ENCODE measurements at regions not wholly inside any gene's neighbourhood (a gene's known extent, or its start where the extent isn't known, plus 50 kb on each side); places are given as distances from the start of the nearest gene placed in this dataset.

DNA sequence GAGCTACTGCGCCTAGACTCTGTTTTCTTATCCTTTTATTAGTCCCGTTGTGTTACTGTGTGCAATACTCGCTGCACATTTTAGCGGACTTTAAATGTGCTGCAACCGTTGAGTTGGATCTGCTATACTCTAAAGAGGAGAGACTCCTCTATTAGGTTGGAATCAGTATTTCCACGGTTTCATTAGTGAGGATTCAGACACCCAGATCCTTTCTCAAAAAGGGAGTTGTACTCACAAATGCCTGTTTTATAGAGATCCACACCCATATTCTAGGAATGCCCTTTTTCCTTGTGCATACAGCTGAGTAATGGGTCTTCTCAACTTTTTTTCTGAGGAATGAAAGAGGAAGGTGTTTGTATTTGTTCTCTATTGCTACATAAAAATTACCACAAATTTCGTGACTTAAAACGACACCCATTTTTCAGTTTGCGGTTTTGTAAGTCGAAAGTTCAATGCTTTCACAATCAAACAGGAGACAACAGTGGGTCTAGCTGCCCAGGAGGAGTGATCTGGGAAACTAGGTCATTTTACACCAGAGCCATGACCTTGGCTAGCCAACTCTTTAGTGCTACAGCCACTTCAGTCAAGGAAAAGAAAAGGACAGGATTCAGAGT, 52.8 kb upstream of the SLC44A1 start:
- no peak for DNase-seq (ENCODE audit: low read depth)

- no peak for DNase-seq (ENCODE audit: low read depth)
Measured at GRCh38 chr9:105193560-105193959, 50.9 kb upstream of the SLC44A1 start.

DNA sequence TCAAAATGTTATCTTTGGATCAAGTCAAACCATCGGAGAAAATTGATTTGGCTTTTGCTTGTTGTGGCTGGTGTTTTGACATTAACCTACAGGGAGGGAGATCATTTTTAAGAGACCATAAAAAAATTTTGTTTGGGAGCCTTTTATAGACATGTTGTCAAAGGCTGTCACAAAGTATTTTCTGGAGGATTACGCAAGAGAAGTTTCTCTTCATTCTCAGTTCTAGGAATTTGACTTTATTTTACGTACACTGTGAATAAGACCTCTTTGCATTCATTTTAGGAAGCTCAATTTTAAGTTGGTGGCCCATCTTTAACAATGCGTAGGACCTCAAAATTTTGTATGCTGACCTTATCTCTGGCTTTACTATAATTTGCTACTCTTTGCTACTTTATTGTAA, 50.2 kb upstream of the SLC44A1 start:
- DNase-seq (ENCODE audit: low read depth), result no peak

Data from HT1080 (cell line).